A673 (cell line): ENCODE measurements at regions not wholly inside any gene's neighbourhood (a gene's known extent, or its start where the extent isn't known, plus 50 kb on each side); places are given as distances from the start of the nearest gene placed in this dataset.

ENCODE experiments used
- EZH2 ChIP-seq: fragments of 200-600 bp; sonication (generic); IDR thresholded peaks from 2 replicates; pipeline ENCODE4 v1.6.1; 2017; ENCODE audit warnings: borderline replicate concordance, low read depth, mild to moderate bottlenecking, mixed read lengths, antibody characterized with exemption, low read length; ENCODE audit not compliant: poor library complexity, severe bottlenecking
- TF ChIP-seq, protein P1 (sequence below): fragments of 300-800, 200-600 bp; sonication (generic); conservative IDR thresholded peaks from 2 replicates; pipeline ENCODE4 v1.5.1; 2017; ENCODE audit warnings: low read depth, mild to moderate bottlenecking, antibody characterized with exemption, low read length, moderate library complexity, mixed read lengths

DNA sequence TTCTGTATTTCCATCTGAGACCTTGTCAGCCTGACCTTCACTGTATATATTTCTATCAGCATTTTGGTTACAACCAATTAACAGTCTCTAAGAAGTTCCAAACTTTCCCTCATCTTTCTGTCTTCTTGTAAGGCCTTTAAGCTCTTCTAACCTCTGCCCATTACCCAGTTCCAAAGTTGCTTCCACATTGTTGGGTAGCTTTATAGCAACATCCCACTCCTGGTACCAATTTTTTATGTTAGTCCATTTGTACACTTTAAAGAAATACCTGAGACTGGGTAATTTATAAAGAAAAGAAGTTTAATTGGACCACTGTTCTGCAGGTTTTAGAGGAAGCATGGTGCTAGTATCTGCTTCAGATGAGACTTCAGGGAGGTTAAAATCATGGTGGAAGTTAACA, 1979.7 kb upstream of the RAG2 start:
- TF ChIP-seq, protein P1, sequence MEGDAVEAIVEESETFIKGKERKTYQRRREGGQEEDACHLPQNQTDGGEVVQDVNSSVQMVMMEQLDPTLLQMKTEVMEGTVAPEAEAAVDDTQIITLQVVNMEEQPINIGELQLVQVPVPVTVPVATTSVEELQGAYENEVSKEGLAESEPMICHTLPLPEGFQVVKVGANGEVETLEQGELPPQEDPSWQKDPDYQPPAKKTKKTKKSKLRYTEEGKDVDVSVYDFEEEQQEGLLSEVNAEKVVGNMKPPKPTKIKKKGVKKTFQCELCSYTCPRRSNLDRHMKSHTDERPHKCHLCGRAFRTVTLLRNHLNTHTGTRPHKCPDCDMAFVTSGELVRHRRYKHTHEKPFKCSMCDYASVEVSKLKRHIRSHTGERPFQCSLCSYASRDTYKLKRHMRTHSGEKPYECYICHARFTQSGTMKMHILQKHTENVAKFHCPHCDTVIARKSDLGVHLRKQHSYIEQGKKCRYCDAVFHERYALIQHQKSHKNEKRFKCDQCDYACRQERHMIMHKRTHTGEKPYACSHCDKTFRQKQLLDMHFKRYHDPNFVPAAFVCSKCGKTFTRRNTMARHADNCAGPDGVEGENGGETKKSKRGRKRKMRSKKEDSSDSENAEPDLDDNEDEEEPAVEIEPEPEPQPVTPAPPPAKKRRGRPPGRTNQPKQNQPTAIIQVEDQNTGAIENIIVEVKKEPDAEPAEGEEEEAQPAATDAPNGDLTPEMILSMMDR = no peak
- TF ChIP-seq EZH2 = no peak
